HCT116 (cell line): ENCODE measurements at regions not wholly inside any gene's neighbourhood (a gene's known extent, or its start where the extent isn't known, plus 50 kb on each side); places are given as distances from the start of the nearest gene placed in this dataset.

Experiments used
- ATAC-seq: fragments of 200-7000 bp; cut with Tn5 transposase; 2 replicates; pipeline ENCODE4 v1.9.1; 2020; ENCODE audit warnings: mild to moderate bottlenecking, moderate library complexity
- BruUV-seq: library from RNA; stranded (reverse); fragments of 400-500 nt; replicated peaks from 2 replicates; lab custom pipeline; 2021; lab: Mats Ljungman, UMichigan
- CTCF ChIA-PET: fragments of 300-600 bp; sonication (Branson Sonifier 250); formaldehyde crosslinking; loops from one replicate; lab custom pipeline; 2021; ENCODE audit warnings: antibody characterized with exemption; lab: Charles Lee
- POLR2A ChIA-PET: fragments of 300-600, 350-600 bp; sonication (Branson Sonifier 250); formaldehyde crosslinking; loops from one replicate; lab custom pipeline; 2021; ENCODE audit warnings: antibody characterized with exemption; lab: Charles Lee
- RAD21 ChIA-PET, 2 experiments: fragments of 300-600 bp; sonication (Branson Sonifier 250); formaldehyde crosslinking; loops; one replicate each; lab custom pipeline; 2023; ENCODE audit warnings: low total read pairs in 2 of 2; ENCODE audit not compliant: uncharacterized antibody in 2 of 2, unreplicated experiment in 2 of 2, low non-redundant PET in 1 of 2; lab: Charles Lee
- DNase-seq: peaks from one replicate; pipeline ENCODE4 v3.0.0-alpha.2; 2010; ENCODE audit warnings: low read depth, low spot score
- H2AFZ ChIP-seq: fragments of 200-600 bp; shearing (Covaris generic), sonication (generic); 2 replicates; pipeline ENCODE4 v1.6.1; 2017; ENCODE audit warnings: low read depth, mixed run types, mixed read lengths, antibody characterized with exemption, low read length; ENCODE audit not compliant: poor library complexity, severe bottlenecking
- H3K27ac ChIP-seq: 2 replicates; pipeline ENCODE4 v1.5.1; 2012; ENCODE audit warnings: low read depth, low read length
- H3K27me3 ChIP-seq: fragments of 200-600 bp; sonication (generic); 2 replicates; pipeline ENCODE4 v1.6.1; 2016; ENCODE audit warnings: mixed run types, low read length, mixed read lengths; ENCODE audit not compliant: insufficient read depth
- H3K36me3 ChIP-seq, 2 experiments: fragments of 200-500 bp in 1 of 2; fragments of 200-600 bp in 1 of 2; sonication (Bioruptor generic) in 1 of 2; sonication (generic) in 1 of 2; 2 replicates each; pipeline versions ENCODE4 v1.5.1 to v1.6.1; 2014 to 2016; ENCODE audit warnings: low read length in 2 of 2, inconsistent platforms in 1 of 2, mixed read lengths in 1 of 2, mixed run types in 1 of 2; ENCODE audit not compliant: insufficient read depth in 2 of 2, control insufficient read depth in 1 of 2
- H3K4me1 ChIP-seq, 2 experiments: fragments of 200-600 bp in 1 of 2; sonication (generic) in 1 of 2; 2 replicates each; pipeline versions ENCODE4 v1.5.1 to v1.6.1; 2012 to 2017; ENCODE audit warnings: low read length in 2 of 2, inconsistent platforms in 1 of 2, mild to moderate bottlenecking in 1 of 2, mixed read lengths in 1 of 2, mixed run types in 1 of 2, moderate library complexity in 1 of 2; ENCODE audit not compliant: insufficient read depth in 2 of 2, control insufficient read depth in 1 of 2
- H3K4me2 ChIP-seq: fragments of 200-600 bp; sonication (generic); 2 replicates; pipeline ENCODE4 v1.6.1; 2017; ENCODE audit warnings: mixed run types, low read length, mixed read lengths
- H3K4me3 ChIP-seq, 2 experiments: fragments of 200-600 bp in 1 of 2; sonication (generic) in 1 of 2; replicated peaks in 1 of 2; 2 replicates each; pipeline ENCODE4 v1.5.1; 2011 to 2016; ENCODE audit warnings: low read length in 2 of 2, control low read depth in 1 of 2, low read depth in 1 of 2, mild to moderate bottlenecking in 1 of 2, mixed read lengths in 1 of 2, mixed run types in 1 of 2
- H3K79me2 ChIP-seq: fragments of 200-600 bp; sonication (generic); 2 replicates; pipeline ENCODE4 v1.6.1; 2017; ENCODE audit warnings: mild to moderate bottlenecking, mixed run types, low read length, moderate library complexity, mixed read lengths; ENCODE audit not compliant: insufficient read depth
- H3K9ac ChIP-seq: fragments of 200-600 bp; sonication (generic); 2 replicates; pipeline ENCODE4 v1.6.1; 2016; ENCODE audit warnings: low read length, mixed read lengths
- H3K9me2 ChIP-seq: fragments of 200-600 bp; sonication (generic), shearing (Covaris generic); 2 replicates; pipeline ENCODE4 v1.6.1; 2017; ENCODE audit warnings: mixed run types, mild to moderate bottlenecking, moderate library complexity; ENCODE audit not compliant: insufficient read depth
- H3K9me3 ChIP-seq, 2 experiments: fragments of 200-500 bp in 1 of 2; fragments of 200-600 bp in 1 of 2; sonication (Bioruptor generic) in 1 of 2; sonication (generic) in 1 of 2; 2 replicates each; pipeline ENCODE4 v1.6.1; 2014 to 2017; ENCODE audit warnings: low read length in 2 of 2, mixed read lengths in 2 of 2, inconsistent platforms in 1 of 2, low read depth in 1 of 2, mild to moderate bottlenecking in 1 of 2, mixed run types in 1 of 2, moderate library complexity in 1 of 2; ENCODE audit not compliant: control insufficient read depth in 1 of 2, insufficient read depth in 1 of 2
- H4K20me1 ChIP-seq: fragments of 200-600 bp; sonication (generic), shearing (Covaris generic); 2 replicates; pipeline ENCODE4 v1.6.1; 2017; ENCODE audit warnings: mixed run types, mild to moderate bottlenecking, moderate library complexity; ENCODE audit not compliant: insufficient read depth
- ELF1 ChIP-seq: IDR thresholded peaks from 2 replicates; pipeline ENCODE4 v1.6.1; 2012; ENCODE audit warnings: low read depth, borderline replicate concordance
- EZH2 ChIP-seq: fragments of 200-600 bp; sonication (generic); IDR thresholded peaks from 2 replicates; pipeline ENCODE4 v1.6.1; 2017; ENCODE audit warnings: antibody characterized with exemption, mixed run types
- EZH2phosphoT487 ChIP-seq: fragments of 200-600 bp; IDR thresholded peaks from 2 replicates; pipeline ENCODE4 v1.6.1; 2018; ENCODE audit warnings: antibody characterized with exemption, borderline replicate concordance
- FOSL1 ChIP-seq: IDR thresholded peaks from 2 replicates; pipeline ENCODE4 v1.6.1; 2012; ENCODE audit warnings: low read depth
- MAX ChIP-seq: IDR thresholded peaks from 2 replicates; pipeline ENCODE4 v1.6.1; 2012
- POLR2A ChIP-seq: IDR thresholded peaks from 2 replicates; pipeline ENCODE4 v1.7.0; 2011; ENCODE audit warnings: borderline replicate concordance; ENCODE audit not compliant: insufficient read depth, insufficient read length; ENCODE audit errors: extremely low read depth
- POLR2AphosphoS5 ChIP-seq: IDR thresholded peaks from 2 replicates; pipeline ENCODE4 v1.6.1; 2011; ENCODE audit warnings: mild to moderate bottlenecking, low read depth, low read length, moderate library complexity
- RAD21 ChIP-seq: IDR thresholded peaks from 2 replicates; pipeline ENCODE4 v1.6.1; 2012; ENCODE audit warnings: low read depth, mild to moderate bottlenecking
- SRF ChIP-seq: IDR thresholded peaks from 2 replicates; pipeline ENCODE4 v1.6.1; 2012; ENCODE audit warnings: low read depth
- TCF7L2 ChIP-seq: IDR thresholded peaks from 2 replicates; pipeline ENCODE4 v1.7.0; 2011; ENCODE audit warnings: borderline replicate concordance, inconsistent platforms; ENCODE audit not compliant: insufficient read depth, insufficient read length; ENCODE audit errors: extremely low read depth
- YY1 ChIP-seq: IDR thresholded peaks from 2 replicates; pipeline ENCODE4 v1.6.1; 2011; ENCODE audit warnings: low read length, low read depth, moderate library complexity, mild to moderate bottlenecking; ENCODE audit not compliant: insufficient replicate concordance; ENCODE audit errors: extremely low read depth
- intact Hi-C: fragments of 100-400 bp; cut with micrococcal nuclease; formaldehyde crosslinking; loops from 2 replicates; pipeline ENCODE4 v1.10.0; 2022
- TF ChIP-seq, protein P1 (sequence below): IDR thresholded peaks from 2 replicates; pipeline ENCODE4 v1.6.1; 2012
- TF ChIP-seq, protein P2 (sequence below): IDR thresholded peaks from 2 replicates; pipeline ENCODE4 v1.6.1; 2012; ENCODE audit warnings: low read depth

GRCh38 chr4:15364183-15364582, 63.6 kb upstream of the C1QTNF7 start:
- H2AFZ ChIP-seq = no peak overlapping the region
- no peak overlapping the region for H3K4me2 ChIP-seq
- no peak overlapping the region for H3K27ac ChIP-seq
- H3K79me2 ChIP-seq = no peaks in the 10 kb centered on the region
- no peaks in the 10 kb centered on the region for H3K4me1 ChIP-seq
- ChIA-PET POLR2A (no interaction called here), RAD21 (no interaction called here), CTCF (no interaction called here)
- no peaks in the 10 kb centered on the region for H3K36me3 ChIP-seq
- no TSS peak for BruUV-seq
- no peaks in the 10 kb centered on the region for H4K20me1 ChIP-seq
- no peaks in the 10 kb centered on the region for H3K9me2 ChIP-seq
- 0 out of 2 replicates have a peak, but pooled peaks cover 7% of the 10 kb centered on the region for H3K27me3 ChIP-seq
- no peak for DNase-seq
- H3K9me3 ChIP-seq = no peaks in the 10 kb centered on the region
- H3K4me3 ChIP-seq = no peak overlapping the region
- intact Hi-C loops = no loop called here
- TF ChIP-seq MAX = no peak
- TF ChIP-seq YY1 = no peak
- TF ChIP-seq POLR2A = no peak
- no peak for TF ChIP-seq FOSL1
- no peak for TF ChIP-seq RAD21
- no peak for TF ChIP-seq ELF1
- TF ChIP-seq EZH2 = no peak
- TF ChIP-seq TCF7L2 = no peak
- TF ChIP-seq POLR2AphosphoS5 = no peak
- no peak for TF ChIP-seq SRF
- TF ChIP-seq, protein P1, sequence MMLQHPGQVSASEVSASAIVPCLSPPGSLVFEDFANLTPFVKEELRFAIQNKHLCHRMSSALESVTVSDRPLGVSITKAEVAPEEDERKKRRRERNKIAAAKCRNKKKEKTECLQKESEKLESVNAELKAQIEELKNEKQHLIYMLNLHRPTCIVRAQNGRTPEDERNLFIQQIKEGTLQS = no peak
- no peak for TF ChIP-seq EZH2phosphoT487
- TF ChIP-seq, protein P2, sequence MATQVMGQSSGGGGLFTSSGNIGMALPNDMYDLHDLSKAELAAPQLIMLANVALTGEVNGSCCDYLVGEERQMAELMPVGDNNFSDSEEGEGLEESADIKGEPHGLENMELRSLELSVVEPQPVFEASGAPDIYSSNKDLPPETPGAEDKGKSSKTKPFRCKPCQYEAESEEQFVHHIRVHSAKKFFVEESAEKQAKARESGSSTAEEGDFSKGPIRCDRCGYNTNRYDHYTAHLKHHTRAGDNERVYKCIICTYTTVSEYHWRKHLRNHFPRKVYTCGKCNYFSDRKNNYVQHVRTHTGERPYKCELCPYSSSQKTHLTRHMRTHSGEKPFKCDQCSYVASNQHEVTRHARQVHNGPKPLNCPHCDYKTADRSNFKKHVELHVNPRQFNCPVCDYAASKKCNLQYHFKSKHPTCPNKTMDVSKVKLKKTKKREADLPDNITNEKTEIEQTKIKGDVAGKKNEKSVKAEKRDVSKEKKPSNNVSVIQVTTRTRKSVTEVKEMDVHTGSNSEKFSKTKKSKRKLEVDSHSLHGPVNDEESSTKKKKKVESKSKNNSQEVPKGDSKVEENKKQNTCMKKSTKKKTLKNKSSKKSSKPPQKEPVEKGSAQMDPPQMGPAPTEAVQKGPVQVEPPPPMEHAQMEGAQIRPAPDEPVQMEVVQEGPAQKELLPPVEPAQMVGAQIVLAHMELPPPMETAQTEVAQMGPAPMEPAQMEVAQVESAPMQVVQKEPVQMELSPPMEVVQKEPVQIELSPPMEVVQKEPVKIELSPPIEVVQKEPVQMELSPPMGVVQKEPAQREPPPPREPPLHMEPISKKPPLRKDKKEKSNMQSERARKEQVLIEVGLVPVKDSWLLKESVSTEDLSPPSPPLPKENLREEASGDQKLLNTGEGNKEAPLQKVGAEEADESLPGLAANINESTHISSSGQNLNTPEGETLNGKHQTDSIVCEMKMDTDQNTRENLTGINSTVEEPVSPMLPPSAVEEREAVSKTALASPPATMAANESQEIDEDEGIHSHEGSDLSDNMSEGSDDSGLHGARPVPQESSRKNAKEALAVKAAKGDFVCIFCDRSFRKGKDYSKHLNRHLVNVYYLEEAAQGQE = no peak
- ATAC-seq = no peak
- no peak overlapping the region for H3K9ac ChIP-seq
